ENCODE measurements at regions not wholly inside any gene's neighbourhood (a gene's known extent, or its start where the extent isn't known, plus 50 kb on each side); places are given as distances from the start of the nearest gene placed in this dataset.

DNA sequence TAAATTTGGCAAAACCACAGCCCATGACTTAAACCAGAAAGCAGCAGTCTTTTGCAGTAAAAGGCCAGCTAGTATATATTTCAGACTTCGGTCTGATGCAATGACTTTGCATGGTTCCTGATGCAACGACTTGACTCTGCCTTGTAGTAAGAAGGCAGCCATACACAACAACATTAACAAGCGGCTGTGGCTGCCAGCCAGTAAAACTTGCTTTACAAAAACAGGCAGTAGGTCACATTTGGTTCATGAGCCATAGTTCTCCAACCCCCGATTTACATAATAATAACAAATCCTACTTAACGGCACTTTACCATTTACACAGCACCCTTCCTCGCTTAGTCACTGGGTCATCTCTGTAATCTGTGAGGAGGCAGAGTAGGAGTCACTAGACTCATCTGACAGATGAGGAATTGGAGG, 410.3 kb downstream of the LRATD1 start (continued):
- TF ChIP-seq SP2 (IDR thresholded peaks at IDR 0.05; ENCODE audit: low read length) (no peak), CREB1 (IDR thresholded peaks at IDR 0.05) (no peak), JUN (IDR thresholded peaks at IDR 0.05; ENCODE audit: low read depth, low read length) (no peak), EZH2 (IDR thresholded peaks at IDR 0.05; ENCODE audit: low read depth, low read length, severe bottlenecking) (no peak), TEAD4 (IDR thresholded peaks at IDR 0.05; ENCODE audit: low read depth, low read length) (no peak), SIRT6 (IDR thresholded peaks at IDR 0.05; ENCODE audit: low read length) (no peak), TAF1 (IDR thresholded peaks at IDR 0.05; ENCODE audit: low read depth, low read length) (no peak)
